MG63 (cell line): ENCODE measurements at regions not wholly inside any gene's neighbourhood (a gene's known extent, or its start where the extent isn't known, plus 50 kb on each side); places are given as distances from the start of the nearest gene placed in this dataset.

Experiments used
- DNase-seq: peaks from one replicate; pipeline ENCODE4 v3.0.0-alpha.2; 2020
- H3K27me3 ChIP-seq: fragments of 250-450 bp; sonication (Bioruptor Pico); 2 replicates; pipeline ENCODE4 v1.5.1; 2020; ENCODE audit warnings: mild to moderate bottlenecking, moderate library complexity
- H3K36me3 ChIP-seq: fragments of 250-450 bp; sonication (Bioruptor Pico); 2 replicates; pipeline ENCODE4 v1.5.1; 2020; ENCODE audit warnings: mild to moderate bottlenecking, moderate library complexity
- H3K4me3 ChIP-seq: fragments of 250-450 bp; sonication (Bioruptor Pico); 2 replicates; pipeline ENCODE4 v1.5.1; 2020; ENCODE audit warnings: mild to moderate bottlenecking, moderate library complexity
- H3K9me3 ChIP-seq: fragments of 250-450 bp; sonication (Bioruptor Pico); 2 replicates; pipeline ENCODE4 v1.5.1; 2020; ENCODE audit warnings: mild to moderate bottlenecking, moderate library complexity

- H3K27me3 ChIP-seq, result no peaks in the 10 kb centered on the region
- H3K36me3 ChIP-seq, result no peaks in the 10 kb centered on the region
- no peak for DNase-seq
- no peaks in the 10 kb centered on the region for H3K9me3 ChIP-seq
- H3K4me3 ChIP-seq, result no peak overlapping the region
Measured at GRCh38 chr16:65909310-65910050, 457.0 kb upstream of the CDH5 start.

GRCh38 chr16:65908568-65908967 lies 457.9 kb upstream of the CDH5 start:
- Histone ChIP-seq H3K9me3 (no peaks in the 10 kb centered on the region), H3K4me3 (no peak overlapping the region), H3K36me3 (no peaks in the 10 kb centered on the region), H3K27me3 (no peaks in the 10 kb centered on the region)
- DNase-seq, result no peak

GRCh38 chr16:65905331-65905730 lies 461.2 kb upstream of the CDH5 start:
- no peak for DNase-seq
- no peaks in the 10 kb centered on the region for H3K9me3 ChIP-seq
- H3K27me3 ChIP-seq, result no peaks in the 10 kb centered on the region
- no peaks in the 10 kb centered on the region for H3K36me3 ChIP-seq
- no peak overlapping the region for H3K4me3 ChIP-seq

- Histone ChIP-seq H3K27me3 (no peaks in the 10 kb centered on the region), H3K4me3 (no peak overlapping the region), H3K9me3 (no peaks in the 10 kb centered on the region), H3K36me3 (no peaks in the 10 kb centered on the region)
- no peak for DNase-seq
Measured at GRCh38 chr16:65896448-65897153, 469.9 kb upstream of the CDH5 start.

- H3K36me3 ChIP-seq, result no peaks in the 10 kb centered on the region
- no peak overlapping the region for H3K4me3 ChIP-seq
- no peak for DNase-seq
- no peaks in the 10 kb centered on the region for H3K27me3 ChIP-seq
- no peaks in the 10 kb centered on the region for H3K9me3 ChIP-seq
Measured at GRCh38 chr16:65895906-65896305, 470.6 kb upstream of the CDH5 start.

GRCh38 chr16:65895486-65895885 lies 471.0 kb upstream of the CDH5 start:
- H3K9me3 ChIP-seq, result no peaks in the 10 kb centered on the region
- H3K4me3 ChIP-seq, result no peak overlapping the region
- no peaks in the 10 kb centered on the region for H3K27me3 ChIP-seq
- DNase-seq, result no peak
- H3K36me3 ChIP-seq, result no peaks in the 10 kb centered on the region

- no peaks in the 10 kb centered on the region for H3K27me3 ChIP-seq
- no peak overlapping the region for H3K4me3 ChIP-seq
- H3K9me3 ChIP-seq, result no peaks in the 10 kb centered on the region
- no peaks in the 10 kb centered on the region for H3K36me3 ChIP-seq
- no peak for DNase-seq
Measured at GRCh38 chr16:65890203-65890602, 476.3 kb upstream of the CDH5 start.

GRCh38 chr16:65889533-65889966 lies 476.9 kb upstream of the CDH5 start:
- DNase-seq, result no peak
- Histone ChIP-seq H3K9me3 (no peaks in the 10 kb centered on the region), H3K27me3 (no peaks in the 10 kb centered on the region), H3K4me3 (no peak overlapping the region), H3K36me3 (no peaks in the 10 kb centered on the region)

GRCh38 chr16:65888201-65888600 lies 478.3 kb upstream of the CDH5 start:
- Histone ChIP-seq H3K27me3 (no peaks in the 10 kb centered on the region), H3K9me3 (no peaks in the 10 kb centered on the region), H3K36me3 (no peaks in the 10 kb centered on the region), H3K4me3 (no peak overlapping the region)
- no peak for DNase-seq

GRCh38 chr16:65884018-65884417 lies 482.5 kb upstream of the CDH5 start:
- Histone ChIP-seq H3K27me3 (no peaks in the 10 kb centered on the region), H3K36me3 (no peaks in the 10 kb centered on the region), H3K4me3 (no peak overlapping the region), H3K9me3 (no peaks in the 10 kb centered on the region)
- DNase-seq, result peak; percentile 56

GRCh38 chr16:65878347-65878746 lies 488.1 kb upstream of the CDH5 start:
- Histone ChIP-seq H3K4me3 (no peak overlapping the region), H3K9me3 (no peaks in the 10 kb centered on the region), H3K36me3 (no peaks in the 10 kb centered on the region), H3K27me3 (no peaks in the 10 kb centered on the region)
- DNase-seq, result no peak

GRCh38 chr16:65876624-65877023 lies 489.9 kb upstream of the CDH5 start:
- Histone ChIP-seq H3K36me3 (no peaks in the 10 kb centered on the region), H3K9me3 (no peaks in the 10 kb centered on the region), H3K4me3 (no peak overlapping the region), H3K27me3 (no peaks in the 10 kb centered on the region)
- DNase-seq, result peak; percentile 18

- Histone ChIP-seq H3K27me3 (no peaks in the 10 kb centered on the region), H3K9me3 (no peaks in the 10 kb centered on the region), H3K4me3 (no peak overlapping the region), H3K36me3 (no peaks in the 10 kb centered on the region)
- DNase-seq, result no peak
Measured at GRCh38 chr16:65876056-65876408, 490.5 kb upstream of the CDH5 start.

- Histone ChIP-seq H3K36me3 (no peaks in the 10 kb centered on the region), H3K27me3 (no peaks in the 10 kb centered on the region), H3K9me3 (no peaks in the 10 kb centered on the region), H3K4me3 (no peak overlapping the region)
- no peak for DNase-seq
Measured at GRCh38 chr16:65875381-65876055, 491.0 kb upstream of the CDH5 start.

GRCh38 chr16:65869261-65869660 lies 497.2 kb upstream of the CDH5 start:
- no peak for DNase-seq
- Histone ChIP-seq H3K4me3 (no peak overlapping the region), H3K36me3 (no peaks in the 10 kb centered on the region), H3K9me3 (no peaks in the 10 kb centered on the region), H3K27me3 (no peaks in the 10 kb centered on the region)

GRCh38 chr16:65867276-65867960 lies 499.1 kb upstream of the CDH5 start:
- no peaks in the 10 kb centered on the region for H3K27me3 ChIP-seq
- DNase-seq, result no peak
- no peak overlapping the region for H3K4me3 ChIP-seq
- H3K36me3 ChIP-seq, result no peaks in the 10 kb centered on the region
- no peaks in the 10 kb centered on the region for H3K9me3 ChIP-seq

- Histone ChIP-seq H3K4me3 (no peak overlapping the region), H3K9me3 (no peaks in the 10 kb centered on the region), H3K36me3 (no peaks in the 10 kb centered on the region), H3K27me3 (no peaks in the 10 kb centered on the region)
- DNase-seq, result no peak
Measured at GRCh38 chr16:65863236-65863635, 503.3 kb upstream of the CDH5 start.
